Neutrophil (primary cell): ENCODE measurements at regions not wholly inside any gene's neighbourhood (a gene's known extent, or its start where the extent isn't known, plus 50 kb on each side); places are given as distances from the start of the nearest gene placed in this dataset.

Source experiments
- H3K27ac ChIP-seq: fragments of 200-600 bp; sonication (generic); 2 replicates; pipeline ENCODE4 v1.5.1; 2016; ENCODE audit warnings: mild to moderate bottlenecking, moderate library complexity
- H3K27me3 ChIP-seq: fragments of 200-600 bp; sonication (generic); 2 replicates; pipeline ENCODE4 v1.6.0; 2016; ENCODE audit warnings: mild to moderate bottlenecking
- H3K36me3 ChIP-seq: fragments of 200-600 bp; sonication (generic); 2 replicates; pipeline ENCODE4 v1.5.1; 2017
- H3K4me1 ChIP-seq, 2 experiments: fragments of 200-600 bp in 1 of 2; sonication (generic) in 1 of 2; 1 replicate in 1 of 2; 2 replicates in 1 of 2; pipeline versions ENCODE4 v1.5.1 to v1.6.1; 2013 to 2016; ENCODE audit warnings: low read depth in 1 of 2, low read length in 1 of 2, mild to moderate bottlenecking in 1 of 2, moderate library complexity in 1 of 2; ENCODE audit not compliant: control insufficient read depth in 1 of 2, insufficient read depth in 1 of 2
- H3K4me3 ChIP-seq, 2 experiments: fragments of 200-600 bp in 1 of 2; sonication (generic) in 1 of 2; 1 replicate in 1 of 2; 2 replicates in 1 of 2; pipeline ENCODE4 v1.5.1; 2013 to 2016; ENCODE audit warnings: low read depth in 1 of 2, low read length in 1 of 2, mild to moderate bottlenecking in 1 of 2, moderate library complexity in 1 of 2
- H3K9me3 ChIP-seq: fragments of 200-600 bp; sonication (generic); 2 replicates; pipeline ENCODE4 v1.5.1; 2016
- CTCF ChIP-seq: fragments of 200-600 bp; sonication (generic); IDR thresholded peaks from 2 replicates; pipeline ENCODE4 v1.5.1; 2016; ENCODE audit warnings: antibody characterized with exemption

GRCh38 chr4:106694232-106694631 lies 325.7 kb upstream of the GIMD1 start:
- H3K27ac ChIP-seq, result peak overlapping the region; percentile 57
- no peak for TF ChIP-seq CTCF
- no peak overlapping the region for H3K4me3 ChIP-seq
- no peaks in the 10 kb centered on the region for H3K9me3 ChIP-seq
- H3K36me3 ChIP-seq, result no peaks in the 10 kb centered on the region
- peaks cover 11 to 14% of the 10 kb centered on the region in 2 experiments for H3K4me1 ChIP-seq
- H3K27me3 ChIP-seq, result no peaks in the 10 kb centered on the region

GRCh38 chr4:106691749-106692148 lies 323.2 kb upstream of the GIMD1 start:
- TF ChIP-seq CTCF, result no peak
- no peaks in the 10 kb centered on the region for H3K27me3 ChIP-seq
- H3K9me3 ChIP-seq, result no peaks in the 10 kb centered on the region
- no peaks in the 10 kb centered on the region for H3K36me3 ChIP-seq
- no peak overlapping the region for H3K27ac ChIP-seq
- peaks cover 14 to 18% of the 10 kb centered on the region in 2 experiments for H3K4me1 ChIP-seq
- H3K4me3 ChIP-seq, result no peak overlapping the region

- peaks cover 17 to 22% of the 10 kb centered on the region in 2 experiments for H3K4me1 ChIP-seq
- H3K9me3 ChIP-seq, result no peaks in the 10 kb centered on the region
- TF ChIP-seq CTCF, result no peak
- H3K4me3 ChIP-seq, result peak overlapping the region in 1 of 2 experiments; percentile 16
- no peaks in the 10 kb centered on the region for H3K27me3 ChIP-seq
- H3K36me3 ChIP-seq, result no peaks in the 10 kb centered on the region
- H3K27ac ChIP-seq, result no peak overlapping the region
Measured at GRCh38 chr4:106690487-106690886, 321.9 kb upstream of the GIMD1 start.

GRCh38 chr4:106687026-106687425 lies 318.4 kb upstream of the GIMD1 start:
- no peak overlapping the region for H3K4me3 ChIP-seq

GRCh38 chr4:106681381-106681921 lies 312.9 kb upstream of the GIMD1 start:
- Histone ChIP-seq H3K27me3 (no peaks in the 10 kb centered on the region), H3K4me3 (no peak overlapping the region), H3K9me3 (no peaks in the 10 kb centered on the region), H3K4me1 (peaks cover 32 to 33% of the 10 kb centered on the region in 2 experiments), H3K27ac (no peak overlapping the region), H3K36me3 (no peaks in the 10 kb centered on the region)
- TF ChIP-seq CTCF, result no peak

More at GRCh38 chr4:106687026-106687425, 318.4 kb upstream of the GIMD1 start:
- Histone ChIP-seq H3K27me3 (no peaks in the 10 kb centered on the region), H3K27ac (no peak overlapping the region), H3K9me3 (no peaks in the 10 kb centered on the region), H3K4me1 (peaks cover 7 to 16% of the 10 kb centered on the region in 2 experiments), H3K36me3 (no peaks in the 10 kb centered on the region)
- TF ChIP-seq CTCF, result no peak
